Liver (tissue), 8 donors: ENCODE measurements at regions not wholly inside any gene's neighbourhood (a gene's known extent, or its start where the extent isn't known, plus 50 kb on each side); places are given as distances from the start of the nearest gene placed in this dataset.
"Not testable (repeated sequence)": the region's sequence is repeated elsewhere in the genome, so short reads cannot be mapped to it uniquely, and the experiment has no call there.

Experiments
- DNase-seq: peaks from one replicate; pipeline ENCODE4 v3.0.0-alpha.2; 2017; ENCODE audit warnings: low spot score
- H3K27ac ChIP-seq, 2 donors: one replicate each; pipeline ENCODE4 v1.7.0; 2013; ENCODE audit warnings: inconsistent platforms in 2 of 2, low read length in 2 of 2, control low read depth in 1 of 2, low read depth in 1 of 2, mild to moderate bottlenecking in 1 of 2
- H3K27me3 ChIP-seq, 4 donors: one replicate each; pipeline versions ENCODE4 v1.6.1 to v1.7.0; 2013; ENCODE audit warnings: low read length in 3 of 4, inconsistent platforms in 1 of 4, mild to moderate bottlenecking in 1 of 4, moderate library complexity in 1 of 4; ENCODE audit not compliant: control insufficient read depth in 4 of 4, insufficient read depth in 4 of 4
- H3K36me3 ChIP-seq, 4 donors: one replicate each; pipeline versions ENCODE4 v1.6.1 to v1.7.0; 2013; ENCODE audit warnings: low read length in 3 of 4, mild to moderate bottlenecking in 3 of 4, low read depth in 1 of 4, moderate library complexity in 1 of 4; ENCODE audit not compliant: control insufficient read depth in 4 of 4, insufficient read depth in 3 of 4
- H3K4me1 ChIP-seq, 4 donors: one replicate each; pipeline versions ENCODE4 v1.6.1 to v1.7.0; 2013; ENCODE audit warnings: low read length in 3 of 4, mild to moderate bottlenecking in 3 of 4, moderate library complexity in 1 of 4; ENCODE audit not compliant: control insufficient read depth in 4 of 4, insufficient read depth in 4 of 4
- H3K4me3 ChIP-seq, 3 donors: one replicate each; pipeline versions ENCODE4 v1.6.1 to v1.7.0; 2013; ENCODE audit warnings: low read length in 3 of 3, control low read depth in 1 of 3, low read depth in 1 of 3, mild to moderate bottlenecking in 1 of 3
- H3K9ac ChIP-seq, 2 donors: one replicate each; pipeline ENCODE4 v1.7.0; 2013; ENCODE audit warnings: low read length in 2 of 2, mild to moderate bottlenecking in 2 of 2, moderate library complexity in 2 of 2, control low read depth in 1 of 2, low read depth in 1 of 2
- H3K9me3 ChIP-seq, 4 donors: one replicate each; pipeline versions ENCODE4 v1.6.1 to v1.7.0; 2013; ENCODE audit warnings: low read length in 3 of 4; ENCODE audit not compliant: control insufficient read depth in 4 of 4
- ATF3 ChIP-seq: IDR thresholded peaks from 2 replicates; pipeline ENCODE4 v1.6.1; 2016; ENCODE audit warnings: antibody characterized with exemption
- EGR1 ChIP-seq, 2 donors: IDR thresholded peaks; 2 replicates each; pipeline ENCODE4 v1.6.1; 2016 to 2018; ENCODE audit warnings: antibody characterized with exemption in 2 of 2, low read depth in 2 of 2
- FOXA1 ChIP-seq: IDR thresholded peaks from 2 replicates; pipeline ENCODE4 v1.6.1; 2016; ENCODE audit warnings: antibody characterized with exemption
- GABPA ChIP-seq, 2 donors: IDR thresholded peaks in 1 of 2; conservative IDR thresholded peaks in 1 of 2; 2 replicates each; pipeline ENCODE4 v1.6.1; 2016; ENCODE audit warnings: antibody characterized with exemption in 2 of 2, mild to moderate bottlenecking in 1 of 2, moderate library complexity in 1 of 2
- HNF4G ChIP-seq: IDR thresholded peaks from 2 replicates; pipeline ENCODE4 v1.6.1; 2016; ENCODE audit warnings: antibody characterized with exemption
- JUND ChIP-seq, 2 donors: IDR thresholded peaks; 2 replicates each; pipeline ENCODE4 v1.6.1; 2016; ENCODE audit warnings: antibody characterized with exemption in 2 of 2
- NR2F2 ChIP-seq: IDR thresholded peaks from 2 replicates; pipeline ENCODE4 v1.6.1; 2016; ENCODE audit warnings: antibody characterized with exemption
- REST ChIP-seq: IDR thresholded peaks from 2 replicates; pipeline ENCODE4 v1.6.1; 2016; ENCODE audit warnings: antibody characterized with exemption, mild to moderate bottlenecking
- RXRA ChIP-seq, 2 donors: IDR thresholded peaks; 2 replicates each; pipeline ENCODE4 v1.6.1; 2017 to 2018; ENCODE audit warnings: antibody characterized with exemption in 2 of 2, mild to moderate bottlenecking in 1 of 2
- YY1 ChIP-seq: IDR thresholded peaks from 2 replicates; pipeline ENCODE4 v1.6.1; 2016; ENCODE audit warnings: antibody characterized with exemption, mild to moderate bottlenecking
- ZBTB33 ChIP-seq: IDR thresholded peaks from 2 replicates; pipeline ENCODE4 v1.6.1; 2016; ENCODE audit warnings: antibody characterized with exemption
- WGBS: extraction: QIAGEN DNeasy Blood & Tissue Kit; methylation state at CpG from one replicate; pipeline ENCODE4 v1.1.7; 2013; 5-methylcytosine and 5-hydroxymethylcytosine counted together
- TF ChIP-seq, protein P1 (sequence below): fragments of 150-350 bp; IDR thresholded peaks from 2 replicates; pipeline ENCODE4 v1.5.1; 2017; ENCODE audit warnings: improper control_type of control experiment, low read depth, low read length; ENCODE audit not compliant: missing input control
- donor health status: healthy.
- donor health status: healthy.
- donor health status: healthy.
- donor health status: healthy.
- donor health status: healthy.

DNA sequence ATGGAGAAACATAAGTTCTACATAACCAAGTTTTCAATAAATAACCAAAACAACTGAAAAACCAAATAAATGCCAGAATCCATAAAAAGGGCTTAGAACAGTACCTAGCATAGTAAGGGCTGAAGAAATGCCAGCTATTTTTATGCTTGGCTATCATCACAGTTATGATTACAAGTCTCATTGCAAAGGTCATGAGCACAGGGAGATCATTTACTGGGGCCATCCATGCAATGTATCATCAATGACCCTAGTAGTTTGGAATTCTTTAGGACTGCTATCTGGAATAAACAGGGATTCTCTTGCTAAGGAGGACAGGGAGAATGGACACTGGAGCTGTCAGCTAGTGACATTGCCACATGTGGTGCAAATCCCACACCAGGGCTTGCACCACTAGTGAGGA lies 92.5 kb upstream of the NAP1L1 start:
- Histone ChIP-seq H3K9ac (no peak overlapping the region), H3K27me3 (no peaks in the 10 kb centered on the region), H3K36me3 (no peaks in the 10 kb centered on the region), H3K4me1 (no peaks in the 10 kb centered on the region), H3K9me3 (no peaks in the 10 kb centered on the region), H3K27ac (no peak overlapping the region), H3K4me3 (no peak overlapping the region)
- TF ChIP-seq RXRA (IDR thresholded peaks at IDR 0.05) (no peak), HNF4G (no peak), NR2F2 (no peak), ZBTB33 (no peak), GABPA (IDR thresholded peaks at IDR 0.05 in 1 of 2, conservative IDR thresholded peaks at IDR 0.05 in 1 of 2) (no peak), FOXA1 (no peak), YY1 (no peak), EGR1 (IDR thresholded peaks at IDR 0.05; ENCODE audit: low read depth in 2 of 2) (no peak), JUND (IDR thresholded peaks at IDR 0.05) (no peak), ATF3 (no peak), REST (no peak)
- TF ChIP-seq, protein P1, sequence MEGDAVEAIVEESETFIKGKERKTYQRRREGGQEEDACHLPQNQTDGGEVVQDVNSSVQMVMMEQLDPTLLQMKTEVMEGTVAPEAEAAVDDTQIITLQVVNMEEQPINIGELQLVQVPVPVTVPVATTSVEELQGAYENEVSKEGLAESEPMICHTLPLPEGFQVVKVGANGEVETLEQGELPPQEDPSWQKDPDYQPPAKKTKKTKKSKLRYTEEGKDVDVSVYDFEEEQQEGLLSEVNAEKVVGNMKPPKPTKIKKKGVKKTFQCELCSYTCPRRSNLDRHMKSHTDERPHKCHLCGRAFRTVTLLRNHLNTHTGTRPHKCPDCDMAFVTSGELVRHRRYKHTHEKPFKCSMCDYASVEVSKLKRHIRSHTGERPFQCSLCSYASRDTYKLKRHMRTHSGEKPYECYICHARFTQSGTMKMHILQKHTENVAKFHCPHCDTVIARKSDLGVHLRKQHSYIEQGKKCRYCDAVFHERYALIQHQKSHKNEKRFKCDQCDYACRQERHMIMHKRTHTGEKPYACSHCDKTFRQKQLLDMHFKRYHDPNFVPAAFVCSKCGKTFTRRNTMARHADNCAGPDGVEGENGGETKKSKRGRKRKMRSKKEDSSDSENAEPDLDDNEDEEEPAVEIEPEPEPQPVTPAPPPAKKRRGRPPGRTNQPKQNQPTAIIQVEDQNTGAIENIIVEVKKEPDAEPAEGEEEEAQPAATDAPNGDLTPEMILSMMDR = no peak
- no peak for DNase-seq

DNA sequence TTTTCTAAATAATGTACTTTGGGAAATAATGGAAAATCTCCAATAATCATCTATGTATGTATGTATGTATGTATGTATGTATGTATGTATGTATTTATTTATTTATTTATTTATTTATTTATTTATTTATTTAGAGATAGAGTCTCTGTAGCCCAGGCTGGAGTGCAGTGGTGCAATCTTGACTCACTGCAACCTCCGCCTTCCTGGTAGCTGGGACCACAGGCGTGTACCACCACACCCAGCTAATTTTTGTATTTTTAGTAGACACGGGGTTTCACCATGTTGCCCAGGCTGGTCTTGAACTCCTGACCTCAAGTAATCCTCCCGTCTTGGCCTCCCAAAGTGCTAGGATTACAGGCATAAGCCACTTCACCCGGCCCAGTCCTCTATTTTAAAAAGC lies 91.5 kb upstream of the NAP1L1 start:
- H3K27ac ChIP-seq, H3K36me3 ChIP-seq, H3K27me3 ChIP-seq: not testable (repeated sequence)

More for the DNA sequence above, 91.5 kb upstream of the NAP1L1 start:
- WGBS = 87% methylated on average over 5 of the region's 5 CpGs
- H3K9me3 ChIP-seq, H3K4me1 ChIP-seq, H3K9ac ChIP-seq, H3K4me3 ChIP-seq, DNase-seq: not testable (repeated sequence)
